Brain microvascular endothelial cell (primary cell): ENCODE measurements at regions not wholly inside any gene's neighbourhood (a gene's known extent, or its start where the extent isn't known, plus 50 kb on each side); places are given as distances from the start of the nearest gene placed in this dataset.

ENCODE experiments used
- DNase-seq: peaks from one replicate; pipeline ENCODE4 v3.0.0-alpha.2; 2020
- H3K27ac ChIP-seq: fragments of 250-450 bp; sonication (Bioruptor Pico); 2 replicates; pipeline ENCODE4 v1.5.1; 2020; ENCODE audit warnings: mild to moderate bottlenecking, moderate library complexity
- H3K27me3 ChIP-seq: fragments of 250-450 bp; sonication (Bioruptor Pico); replicated peaks from 2 replicates; pipeline ENCODE4 v1.5.1; 2020; ENCODE audit warnings: mild to moderate bottlenecking
- H3K36me3 ChIP-seq: fragments of 250-450 bp; sonication (Bioruptor Pico); replicated peaks from 2 replicates; pipeline ENCODE4 v1.5.1; 2020; ENCODE audit warnings: mild to moderate bottlenecking
- H3K4me3 ChIP-seq: 2 replicates; pipeline ENCODE4 v1.5.1; 2011; ENCODE audit warnings: low read depth, mild to moderate bottlenecking, control low read depth, low read length, moderate library complexity
- CTCF ChIP-seq: IDR thresholded peaks from 2 replicates; pipeline ENCODE4 v1.5.1; 2011; ENCODE audit warnings: low read depth, mild to moderate bottlenecking, moderate library complexity, low read length, control low read depth, inconsistent platforms; ENCODE audit errors: missing control alignments
- in situ Hi-C: cut with HindIII; loops from 2 replicates; pipeline ENCODE4 v1.10.0; 2017; ENCODE audit warnings: low sequenced_read_pairs, low pct_ligation_motif_present

DNA sequence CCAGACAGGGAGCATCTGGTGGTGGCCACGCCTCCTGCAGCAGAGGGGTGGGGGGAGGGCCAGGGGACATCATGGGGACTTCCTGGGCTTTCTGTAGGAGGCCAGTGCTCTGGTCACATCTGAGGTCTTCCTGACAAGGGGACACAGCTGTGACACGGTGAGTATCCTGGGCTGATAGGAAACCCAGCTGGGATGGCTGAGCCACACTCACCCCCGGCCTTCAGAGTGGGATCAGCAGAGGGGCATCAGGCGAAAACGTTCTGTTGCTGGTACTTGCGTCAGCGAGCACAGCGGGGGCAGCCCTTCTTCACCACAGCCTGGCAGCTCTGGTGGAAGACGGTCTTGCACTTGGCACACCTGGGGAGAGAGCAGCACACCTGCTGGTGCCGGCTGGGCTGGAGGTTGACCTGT, 122.9 kb upstream of the SMURF2 start:
- TF ChIP-seq CTCF, result no peak
- Histone ChIP-seq H3K4me3 (no peak overlapping the region), H3K36me3 (peaks cover 2% of the 10 kb centered on the region), H3K27ac (no peak overlapping the region), H3K27me3 (no peaks in the 10 kb centered on the region)
- in situ Hi-C loops, result no loop called here
- DNase-seq, result no peak

GRCh38 chr17:64784353-64785010, 122.4 kb upstream of the SMURF2 start:
- no peak overlapping the region for H3K27ac ChIP-seq
- H3K4me3 ChIP-seq, result no peak overlapping the region
- TF ChIP-seq CTCF, result no peak
- H3K27me3 ChIP-seq, result peaks cover under 1% of the 10 kb centered on the region
- in situ Hi-C loops, result no loop called here
- H3K36me3 ChIP-seq, result peaks cover 2% of the 10 kb centered on the region
- DNase-seq, result no peak

- in situ Hi-C loops, result no loop called here
- Histone ChIP-seq H3K27me3 (peaks cover 6% of the 10 kb centered on the region), H3K4me3 (no peak overlapping the region), H3K36me3 (peaks cover 2% of the 10 kb centered on the region), H3K27ac (no peak overlapping the region)
- TF ChIP-seq CTCF, result no peak
- DNase-seq, result no peak
These were observed 121.6 kb upstream of the SMURF2 start for GRCh38 chr17:64783556-64784352.

GRCh38 chr17:64783031-64783461, 120.9 kb upstream of the SMURF2 start:
- Histone ChIP-seq H3K27ac (no peak overlapping the region), H3K4me3 (no peak overlapping the region), H3K27me3 (peaks cover 11% of the 10 kb centered on the region), H3K36me3 (peaks cover 2% of the 10 kb centered on the region)
- in situ Hi-C loops, result no loop called here
- DNase-seq, result no peak
- TF ChIP-seq CTCF, result no peak

GRCh38 chr17:64781810-64782555, 119.9 kb upstream of the SMURF2 start:
- Histone ChIP-seq H3K27ac (no peak overlapping the region), H3K36me3 (peaks cover 2% of the 10 kb centered on the region), H3K27me3 (peaks cover 11% of the 10 kb centered on the region), H3K4me3 (no peak overlapping the region)
- DNase-seq, result no peak
- in situ Hi-C loops, result no loop called here
- no peak for TF ChIP-seq CTCF
